Activated CD4-positive, CD25-positive, alpha-beta regulatory T cell treated with anti-CD3 and anti-CD28 coated beads, Interleukin-2, amount 50 U/mL, for 24 hours (primary cell): ENCODE measurements at regions not wholly inside any gene's neighbourhood (a gene's known extent, or its start where the extent isn't known, plus 50 kb on each side); places are given as distances from the start of the nearest gene placed in this dataset.
"Not testable (repeated sequence)": the region's sequence is repeated elsewhere in the genome, so short reads cannot be mapped to it uniquely, and the experiment has no call there.

Experiments
- ATAC-seq, 2 donors: fragments of 150-1000 bp; cut with Tn5 transposase; one replicate each; pipeline ENCODE4 v1.10.0; 2021; ENCODE audit warnings: mild to moderate bottlenecking in 1 of 2, moderate library complexity in 1 of 2

GRCh38 chr10:29879862-29880261 lies 179.5 kb downstream of the JCAD start:
- ATAC-seq, result no peak

- no peak for ATAC-seq
These were observed 180.9 kb downstream of the JCAD start for GRCh38 chr10:29878492-29878891.

GRCh38 chr10:29877793-29878491 lies 181.4 kb downstream of the JCAD start:
- no peak for ATAC-seq

GRCh38 chr10:29876008-29876555 lies 183.3 kb downstream of the JCAD start:
- ATAC-seq, result no peak

- no peak for ATAC-seq
These were observed 184.6 kb downstream of the JCAD start for GRCh38 chr10:29874606-29875269.

- ATAC-seq, result no peak
These were observed 185.4 kb downstream of the JCAD start for GRCh38 chr10:29873941-29874484.

- no peak for ATAC-seq
These were observed 188.8 kb downstream of the JCAD start for GRCh38 chr10:29870522-29871044.

- no peak for ATAC-seq
These were observed 189.8 kb downstream of the JCAD start for GRCh38 chr10:29869593-29869992.

- ATAC-seq, result no peak
These were observed 193.0 kb downstream of the JCAD start for GRCh38 chr10:29866356-29866755.

GRCh38 chr10:29865700-29866355 lies 193.6 kb downstream of the JCAD start:
- ATAC-seq, result no peak

GRCh38 chr10:29862923-29863614 lies 196.3 kb downstream of the JCAD start:
- no peak for ATAC-seq

GRCh38 chr10:29861811-29862505 lies 197.4 kb downstream of the JCAD start:
- no peak for ATAC-seq

- not testable (repeated sequence) for ATAC-seq
These were observed 198.2 kb downstream of the JCAD start for GRCh38 chr10:29861231-29861630.

- ATAC-seq, result no peak
These were observed 199.2 kb downstream of the JCAD start for GRCh38 chr10:29860166-29860565.

- ATAC-seq, result no peak
These were observed 199.8 kb downstream of the JCAD start for GRCh38 chr10:29859521-29860130.

GRCh38 chr10:29858702-29859267 lies 200.6 kb downstream of the JCAD start:
- ATAC-seq, result no peak

- no peak for ATAC-seq
These were observed 201.3 kb downstream of the JCAD start for GRCh38 chr10:29857843-29858701.

- ATAC-seq, result no peak
These were observed 203.1 kb downstream of the JCAD start for GRCh38 chr10:29856295-29856694.

GRCh38 chr10:29853913-29854312 lies 205.5 kb downstream of the JCAD start:
- no peak for ATAC-seq

GRCh38 chr10:29851241-29851640 lies 208.1 kb downstream of the JCAD start:
- no peak for ATAC-seq
